IMR-90 (cell line): ENCODE measurements at regions not wholly inside any gene's neighbourhood (a gene's known extent, or its start where the extent isn't known, plus 50 kb on each side); places are given as distances from the start of the nearest gene placed in this dataset.

Experiments used
- ATAC-seq: fragments of 200-7000 bp; cut with Tn5 transposase; 2 replicates; pipeline ENCODE4 v1.9.1; 2020; ENCODE audit warnings: low read depth, mild to moderate bottlenecking, moderate library complexity
- BruUV-seq: library from RNA; stranded (reverse); fragments of 400-500 nt; replicated peaks from 2 replicates; lab custom pipeline; 2021; lab: Mats Ljungman, UMichigan
- CTCF ChIA-PET: fragments of 300-600 bp; formaldehyde crosslinking; extraction: SDS; loops from one replicate; lab custom pipeline; 2021; ENCODE audit warnings: antibody characterized with exemption; lab: Yijun Ruan, JAX
- POLR2A ChIA-PET: fragments of 300-600 bp; sonication (Branson Sonifier 250); formaldehyde crosslinking; loops from one replicate; lab custom pipeline; 2022; ENCODE audit warnings: antibody characterized with exemption; ENCODE audit not compliant: unreplicated experiment; lab: Charles Lee
- DNase-seq: peaks from one replicate; pipeline ENCODE4 v3.0.0; 2013
- H2AFZ ChIP-seq: replicated peaks from 2 replicates; pipeline ENCODE3; 2013; ENCODE audit warnings: low read length, mild to moderate bottlenecking; ENCODE audit not compliant: poor library complexity
- H2AK5ac ChIP-seq: 2 replicates; pipeline ENCODE4 v1.6.1; 2013; ENCODE audit warnings: low read depth, low read length, inconsistent platforms
- H2AK9ac ChIP-seq: replicated peaks from 2 replicates; pipeline ENCODE3; 2013; ENCODE audit warnings: mild to moderate bottlenecking, low read depth, low read length, moderate library complexity; ENCODE audit not compliant: poor library complexity
- H2BK120ac ChIP-seq: 2 replicates; pipeline ENCODE4 v1.6.1; 2013; ENCODE audit warnings: low read depth, low read length, inconsistent platforms
- H2BK15ac ChIP-seq: 3 replicates; pipeline ENCODE4 v1.6.1; 2013; ENCODE audit warnings: low read depth, low read length, inconsistent platforms
- H2BK20ac ChIP-seq: 2 replicates; pipeline ENCODE4 v1.6.1; 2013; ENCODE audit warnings: low read depth, mild to moderate bottlenecking, inconsistent platforms, low read length, moderate library complexity
- H2BK5ac ChIP-seq: 2 replicates; pipeline ENCODE4 v1.6.1; 2013; ENCODE audit warnings: mild to moderate bottlenecking, low read depth, low read length, inconsistent platforms; ENCODE audit not compliant: poor library complexity, severe bottlenecking
- H3K14ac ChIP-seq: replicated peaks from 2 replicates; pipeline ENCODE4 v1.6.1; 2013; ENCODE audit warnings: low read depth, low read length, inconsistent platforms
- H3K18ac ChIP-seq: 2 replicates; pipeline ENCODE4 v1.6.1; 2013; ENCODE audit warnings: low read depth, low read length, control low read depth
- H3K23ac ChIP-seq: 2 replicates; pipeline ENCODE4 v1.6.1; 2013; ENCODE audit warnings: low read depth, low read length, inconsistent platforms
- H3K27ac ChIP-seq: 2 replicates; pipeline ENCODE4 v1.5.1; 2013; ENCODE audit warnings: mild to moderate bottlenecking, control low read depth, low read length; ENCODE audit not compliant: insufficient read depth
- H3K27me3 ChIP-seq: 2 replicates; pipeline ENCODE4 v1.6.1; 2013; ENCODE audit warnings: low read length; ENCODE audit not compliant: control insufficient read depth, insufficient read depth
- H3K36me3 ChIP-seq: 2 replicates; pipeline ENCODE4 v1.6.1; 2013; ENCODE audit warnings: low read length, mixed read lengths; ENCODE audit not compliant: control insufficient read depth, insufficient read depth
- H3K4ac ChIP-seq: 2 replicates; pipeline ENCODE4 v1.6.1; 2013; ENCODE audit warnings: low read depth, low read length, inconsistent platforms
- H3K4me1 ChIP-seq: 2 replicates; pipeline ENCODE4 v1.6.1; 2013; ENCODE audit warnings: low read length, mixed read lengths; ENCODE audit not compliant: control insufficient read depth, insufficient read depth
- H3K4me2 ChIP-seq: 2 replicates; pipeline ENCODE4 v1.6.1; 2013; ENCODE audit warnings: low read depth, mild to moderate bottlenecking, control low read depth, low read length, moderate library complexity
- H3K4me3 ChIP-seq: 2 replicates; pipeline ENCODE4 v1.5.1; 2013; ENCODE audit warnings: low read depth, mild to moderate bottlenecking, control low read depth, low read length, moderate library complexity; ENCODE audit not compliant: insufficient read depth
- H3K56ac ChIP-seq: 2 replicates; pipeline ENCODE4 v1.6.1; 2013; ENCODE audit warnings: low read length, inconsistent platforms; ENCODE audit not compliant: insufficient read depth; ENCODE audit errors: extremely low read depth
- H3K79me1 ChIP-seq, 2 experiments: 2 replicates each; pipeline ENCODE4 v1.6.1; 2013; ENCODE audit warnings: low read length in 2 of 2, inconsistent platforms in 1 of 2, low read depth in 1 of 2
- H3K9ac ChIP-seq: 2 replicates; pipeline ENCODE4 v1.6.1; 2013; ENCODE audit warnings: low read depth, low read length, control low read depth
- H3K9me1 ChIP-seq: 2 replicates; pipeline ENCODE4 v1.6.1; 2013; ENCODE audit warnings: low read length, inconsistent platforms; ENCODE audit not compliant: insufficient read depth
- H3K9me3 ChIP-seq: 2 replicates; pipeline ENCODE4 v1.6.1; 2013; ENCODE audit warnings: low read length; ENCODE audit not compliant: control insufficient read depth, insufficient read depth
- H4K20me1 ChIP-seq: 2 replicates; pipeline ENCODE4 v1.6.1; 2013; ENCODE audit warnings: low read length, inconsistent platforms; ENCODE audit not compliant: insufficient read depth
- H4K5ac ChIP-seq: 2 replicates; pipeline ENCODE4 v1.6.1; 2013; ENCODE audit warnings: mild to moderate bottlenecking, low read depth, low read length, control low read depth
- H4K8ac ChIP-seq, 2 experiments: 2 replicates each; pipeline ENCODE4 v1.6.1; 2013; ENCODE audit warnings: low read depth in 2 of 2, low read length in 2 of 2, control low read depth in 1 of 2, inconsistent platforms in 1 of 2
- H4K91ac ChIP-seq: 2 replicates; pipeline ENCODE4 v1.6.1; 2013; ENCODE audit warnings: low read depth, low read length, inconsistent platforms; ENCODE audit not compliant: insufficient read depth
- BHLHE40 ChIP-seq: fragments of 150-350 bp; IDR thresholded peaks from 2 replicates; pipeline ENCODE4 v1.6.1; 2016; ENCODE audit warnings: mild to moderate bottlenecking, low read depth, low read length
- CEBPB ChIP-seq: IDR thresholded peaks from 2 replicates; pipeline ENCODE4 v1.6.1; 2012; ENCODE audit warnings: low read depth, low read length, improper control_type of control experiment
- CHD1 ChIP-seq: IDR thresholded peaks from 2 replicates; pipeline ENCODE4 v1.6.1; 2012; ENCODE audit warnings: low read depth, low read length, improper control_type of control experiment
- ELK1 ChIP-seq: fragments of 150-350 bp; IDR thresholded peaks from 2 replicates; pipeline ENCODE4 v1.6.1; 2016; ENCODE audit warnings: low read depth, mild to moderate bottlenecking, low read length, moderate library complexity, borderline replicate concordance
- MAFK ChIP-seq: IDR thresholded peaks from 2 replicates; pipeline ENCODE4 v1.6.1; 2012; ENCODE audit warnings: low read depth, low read length, improper control_type of control experiment
- POLR2A ChIP-seq: IDR thresholded peaks from 2 replicates; pipeline ENCODE4 v1.6.1; 2012; ENCODE audit warnings: mild to moderate bottlenecking, low read depth, low read length
- RFX5 ChIP-seq: IDR thresholded peaks from 2 replicates; pipeline ENCODE4 v1.8.0; 2012; ENCODE audit warnings: low read depth, mild to moderate bottlenecking, low read length, moderate library complexity
- SMC3 ChIP-seq: fragments of 150-350 bp; IDR thresholded peaks from 2 replicates; pipeline ENCODE4 v1.6.1; 2016; ENCODE audit warnings: low read depth, mild to moderate bottlenecking, antibody characterized with exemption, low read length, moderate library complexity
- WGBS, 2 experiments: methylation state at CpG; one replicate each; pipeline versions ENCODE4 v1.1.5 to v1.1.7; 2013; ENCODE audit warnings: missing lambda C conversion rate in 2 of 2; ENCODE audit not compliant: insufficient read length in 1 of 2; ENCODE audit errors: extremely low coverage in 2 of 2; 5-methylcytosine and 5-hydroxymethylcytosine counted together
- dilution Hi-C: fragments of 300-500 bp; cut with HindIII; formaldehyde crosslinking; loops from one replicate; pipeline ENCODE4 v1.14.3; 2018; ENCODE audit warnings: low sequenced_read_pairs; ENCODE audit not compliant: unreplicated experiment
- in situ Hi-C: fragments of 300-500 bp; cut with MboI; formaldehyde crosslinking; loops from 3 replicates; pipeline ENCODE4 v1.14.3; 2019; ENCODE audit warnings: low sequenced_read_pairs, inconsistent platforms, mixed read lengths
- intact Hi-C: fragments of 100-400 bp; cut with micrococcal nuclease; formaldehyde crosslinking; loops from 2 replicates; pipeline ENCODE4 v1.10.0; 2022

- in situ Hi-C loops, result no loop called here
- DNase-seq (no peak), ATAC-seq (no peak)
- no peak overlapping the region for H3K27ac ChIP-seq
- H3K9ac ChIP-seq, result no peak overlapping the region
- no peaks in the 10 kb centered on the region for H3K4me1 ChIP-seq
- H3K14ac ChIP-seq, result no peak overlapping the region
- H3K9me3 ChIP-seq, result no peaks in the 10 kb centered on the region
- H3K18ac ChIP-seq, result no peak overlapping the region
- H3K4ac ChIP-seq, result no peak overlapping the region
- TF ChIP-seq CEBPB (no peak), RFX5 (no peak), CHD1 (no peak), ELK1 (no peak), MAFK (no peak), BHLHE40 (no peak), POLR2A (no peak), SMC3 (no peak)
- no peak overlapping the region for H2AK5ac ChIP-seq
- no peak overlapping the region for H3K4me2 ChIP-seq
- no peak overlapping the region for H2BK15ac ChIP-seq
- H3K27me3 ChIP-seq, result no peaks in the 10 kb centered on the region
- H2BK20ac ChIP-seq, result no peak overlapping the region
- no peak overlapping the region for H2AFZ ChIP-seq
- no peaks in the 10 kb centered on the region for H3K79me1 ChIP-seq
- CTCF ChIA-PET, result no interaction called here
- H3K9me1 ChIP-seq, result no peaks in the 10 kb centered on the region
- H3K23ac ChIP-seq, result no peak overlapping the region
- intact Hi-C loops, result no loop called here
- H4K91ac ChIP-seq, result no peak overlapping the region
- no peak overlapping the region for H4K5ac ChIP-seq
- no peak overlapping the region for H4K8ac ChIP-seq
- BruUV-seq, result no TSS peak
- no peaks in the 10 kb centered on the region for H3K36me3 ChIP-seq
- no peak overlapping the region for H2BK120ac ChIP-seq
- no peak overlapping the region for H3K4me3 ChIP-seq
- H4K20me1 ChIP-seq, result no peaks in the 10 kb centered on the region
- dilution Hi-C loops, result no loop called here
- no peak overlapping the region for H3K56ac ChIP-seq
- POLR2A ChIA-PET, result no interaction called here
- WGBS, 2 experiments, result no CpG with 5 or more reads among the region's 1 CpG
- H2BK5ac ChIP-seq, result no peak overlapping the region
- no peak overlapping the region for H2AK9ac ChIP-seq
Measured at GRCh38 chr2:59034837-59035236, 793.7 kb upstream of the FANCL start.
